Testis (tissue), 2 donors: ENCODE measurements at regions not wholly inside any gene's neighbourhood (a gene's known extent, or its start where the extent isn't known, plus 50 kb on each side); places are given as distances from the start of the nearest gene placed in this dataset.

Experiments used
- POLR2A ChIP-seq: fragments of 450-650 bp; IDR thresholded peaks from one replicate; pipeline ENCODE4 v1.6.1; 2017; ENCODE audit warnings: antibody characterized with exemption, mild to moderate bottlenecking, moderate library complexity
- TF ChIP-seq, protein P1 (sequence below), 3 experiments: fragments of 450-650 bp in 2 of 3; fragments of 200-600 bp in 1 of 3; sonication (generic) in 1 of 3; IDR thresholded peaks; one replicate each; pipeline ENCODE4 v1.5.1; 2016 to 2019; ENCODE audit warnings: antibody characterized with exemption in 3 of 3, mild to moderate bottlenecking in 2 of 3, moderate library complexity in 1 of 3

GRCh38 chr5:167608390-167609272 lies 682.8 kb upstream of the WWC1 start:
- TF ChIP-seq, protein P1, sequence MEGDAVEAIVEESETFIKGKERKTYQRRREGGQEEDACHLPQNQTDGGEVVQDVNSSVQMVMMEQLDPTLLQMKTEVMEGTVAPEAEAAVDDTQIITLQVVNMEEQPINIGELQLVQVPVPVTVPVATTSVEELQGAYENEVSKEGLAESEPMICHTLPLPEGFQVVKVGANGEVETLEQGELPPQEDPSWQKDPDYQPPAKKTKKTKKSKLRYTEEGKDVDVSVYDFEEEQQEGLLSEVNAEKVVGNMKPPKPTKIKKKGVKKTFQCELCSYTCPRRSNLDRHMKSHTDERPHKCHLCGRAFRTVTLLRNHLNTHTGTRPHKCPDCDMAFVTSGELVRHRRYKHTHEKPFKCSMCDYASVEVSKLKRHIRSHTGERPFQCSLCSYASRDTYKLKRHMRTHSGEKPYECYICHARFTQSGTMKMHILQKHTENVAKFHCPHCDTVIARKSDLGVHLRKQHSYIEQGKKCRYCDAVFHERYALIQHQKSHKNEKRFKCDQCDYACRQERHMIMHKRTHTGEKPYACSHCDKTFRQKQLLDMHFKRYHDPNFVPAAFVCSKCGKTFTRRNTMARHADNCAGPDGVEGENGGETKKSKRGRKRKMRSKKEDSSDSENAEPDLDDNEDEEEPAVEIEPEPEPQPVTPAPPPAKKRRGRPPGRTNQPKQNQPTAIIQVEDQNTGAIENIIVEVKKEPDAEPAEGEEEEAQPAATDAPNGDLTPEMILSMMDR (IDR thresholded peaks at IDR 0.05), result no peak
- no peak for TF ChIP-seq POLR2A
